GM10266 (cell line): ENCODE measurements at regions not wholly inside any gene's neighbourhood (a gene's known extent, or its start where the extent isn't known, plus 50 kb on each side); places are given as distances from the start of the nearest gene placed in this dataset.

ENCODE experiments used
- DNase-seq: peaks from one replicate; pipeline ENCODE4 v3.0.0; 2012; ENCODE audit errors: extremely low spot score
- TF ChIP-seq, protein P1 (sequence below): IDR thresholded peaks from 2 replicates; pipeline ENCODE4 v1.5.1; 2012; ENCODE audit warnings: mild to moderate bottlenecking, low read depth; ENCODE audit not compliant: control insufficient read depth, insufficient read depth; ENCODE audit errors: missing control alignments

DNA sequence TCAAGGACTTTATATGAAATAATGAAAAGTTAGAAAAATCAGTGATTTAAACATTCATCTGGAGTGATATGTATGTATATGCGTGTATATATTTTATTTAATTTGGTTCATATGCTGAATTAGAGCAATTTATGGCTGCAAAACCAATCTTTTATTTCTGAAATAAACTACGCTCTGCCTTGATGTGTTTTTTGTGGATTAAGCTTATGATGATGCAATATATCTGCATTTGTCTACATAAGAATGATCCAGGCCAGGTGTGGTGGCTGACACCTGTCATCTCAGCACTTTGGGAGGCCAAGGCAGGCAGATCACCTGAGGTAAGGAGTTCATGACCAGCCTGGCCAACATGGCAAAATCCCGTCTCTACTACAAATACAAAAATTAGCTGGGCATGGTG lies 1842.3 kb upstream of the CDH6 start:
- DNase-seq: no peak
- TF ChIP-seq, protein P1, sequence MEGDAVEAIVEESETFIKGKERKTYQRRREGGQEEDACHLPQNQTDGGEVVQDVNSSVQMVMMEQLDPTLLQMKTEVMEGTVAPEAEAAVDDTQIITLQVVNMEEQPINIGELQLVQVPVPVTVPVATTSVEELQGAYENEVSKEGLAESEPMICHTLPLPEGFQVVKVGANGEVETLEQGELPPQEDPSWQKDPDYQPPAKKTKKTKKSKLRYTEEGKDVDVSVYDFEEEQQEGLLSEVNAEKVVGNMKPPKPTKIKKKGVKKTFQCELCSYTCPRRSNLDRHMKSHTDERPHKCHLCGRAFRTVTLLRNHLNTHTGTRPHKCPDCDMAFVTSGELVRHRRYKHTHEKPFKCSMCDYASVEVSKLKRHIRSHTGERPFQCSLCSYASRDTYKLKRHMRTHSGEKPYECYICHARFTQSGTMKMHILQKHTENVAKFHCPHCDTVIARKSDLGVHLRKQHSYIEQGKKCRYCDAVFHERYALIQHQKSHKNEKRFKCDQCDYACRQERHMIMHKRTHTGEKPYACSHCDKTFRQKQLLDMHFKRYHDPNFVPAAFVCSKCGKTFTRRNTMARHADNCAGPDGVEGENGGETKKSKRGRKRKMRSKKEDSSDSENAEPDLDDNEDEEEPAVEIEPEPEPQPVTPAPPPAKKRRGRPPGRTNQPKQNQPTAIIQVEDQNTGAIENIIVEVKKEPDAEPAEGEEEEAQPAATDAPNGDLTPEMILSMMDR: no peak

DNA sequence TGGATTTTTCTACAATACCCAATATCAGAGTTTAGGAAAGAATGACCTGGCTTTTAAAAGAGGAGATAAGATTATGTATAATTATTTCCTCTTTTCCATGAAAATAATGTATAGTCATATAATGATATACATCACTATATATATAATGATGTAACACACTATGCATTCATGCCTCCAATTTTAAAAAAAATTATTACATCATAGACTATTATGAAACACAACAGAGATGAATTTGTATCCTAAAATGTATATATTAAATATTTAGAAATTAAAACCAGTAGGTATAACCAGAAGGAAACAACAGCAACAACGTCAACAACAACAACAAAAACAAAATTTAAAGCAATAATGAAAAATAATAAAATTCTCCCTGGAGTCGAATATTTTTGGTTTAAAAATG lies 1856.5 kb upstream of the CDH6 start:
- TF ChIP-seq, protein P1: no peak
- DNase-seq: no peak

GRCh38 chr5:29321591-29321990 lies 1871.9 kb upstream of the CDH6 start:
- DNase-seq: no peak
- TF ChIP-seq, protein P1: no peak

GRCh38 chr5:29309359-29309758 lies 1884.1 kb upstream of the CDH6 start:
- TF ChIP-seq, protein P1: no peak
- no peak for DNase-seq

GRCh38 chr5:29307478-29307877 lies 1886.0 kb upstream of the CDH6 start:
- TF ChIP-seq, protein P1: no peak
- no peak for DNase-seq

DNA sequence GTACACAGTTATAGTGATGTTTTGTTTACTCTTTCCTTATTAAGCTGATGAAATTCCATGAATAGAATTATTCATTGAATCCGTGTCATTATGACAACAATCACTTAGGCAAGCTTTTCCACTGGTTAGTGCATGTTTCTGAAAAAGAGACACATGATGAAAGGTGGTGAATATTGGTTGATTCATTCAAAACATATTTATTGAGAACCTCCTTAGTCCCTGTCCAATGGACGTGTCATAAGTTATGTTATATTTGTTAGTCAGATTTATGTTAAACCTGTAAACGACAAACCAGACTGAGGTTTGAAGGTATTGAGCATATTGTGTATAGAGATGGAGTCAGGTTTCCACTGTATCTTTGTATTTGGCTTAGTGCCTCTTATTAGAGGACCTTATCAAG lies 1888.9 kb upstream of the CDH6 start:
- TF ChIP-seq, protein P1: no peak

GRCh38 chr5:29296548-29296947 lies 1896.9 kb upstream of the CDH6 start:
- DNase-seq: no peak
- TF ChIP-seq, protein P1: no peak

More for the DNA sequence above, 1888.9 kb upstream of the CDH6 start:
- DNase-seq: no peak

DNA sequence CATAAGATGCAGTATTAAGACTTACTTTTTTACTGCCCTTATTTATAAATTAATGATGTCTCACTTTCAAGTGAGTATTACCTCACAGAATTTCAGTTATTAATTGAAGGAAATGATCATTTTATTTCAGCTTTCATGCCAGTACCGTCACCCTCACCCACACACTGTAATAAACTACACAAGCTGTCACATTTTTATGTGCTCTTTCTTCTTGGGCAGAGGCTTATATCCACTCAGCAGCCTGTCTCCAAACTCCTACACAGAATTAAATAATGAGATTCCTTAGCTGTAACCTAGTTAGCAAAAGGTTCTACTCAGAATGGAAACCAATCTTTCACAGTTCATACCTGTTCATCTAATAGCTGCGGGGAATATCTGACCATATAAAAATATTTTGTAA lies 1915.8 kb upstream of the CDH6 start:
- DNase-seq: no peak
- TF ChIP-seq, protein P1: no peak
